ENCODE measurements at regions not wholly inside any gene's neighbourhood (a gene's known extent, or its start where the extent isn't known, plus 50 kb on each side); places are given as distances from the start of the nearest gene placed in this dataset.

DNA sequence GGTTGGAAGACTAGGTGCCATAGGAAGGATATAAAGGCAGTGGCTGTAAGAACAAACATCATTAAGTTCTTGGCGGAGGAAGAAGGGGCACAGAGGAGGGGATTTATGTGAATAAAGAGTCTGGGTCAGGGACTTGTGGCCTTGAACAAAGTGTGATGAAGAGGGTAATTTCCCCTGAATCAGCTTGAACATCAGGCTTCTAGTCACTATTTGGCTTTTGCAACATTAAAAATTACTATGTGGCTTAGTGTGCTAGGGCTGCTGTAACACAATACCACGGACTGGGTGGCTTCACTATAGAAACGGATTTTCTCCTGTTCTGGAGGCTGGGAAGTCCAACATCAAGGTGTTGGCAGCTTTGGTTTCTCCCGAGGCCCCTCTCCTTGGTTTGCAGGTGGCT is 70.5 kb upstream of the CNIH3 start:
- ChIA-PET RAD21 (ENCODE audit: unreplicated experiment) (no interaction called here), SMC1A (ENCODE audit: uncharacterized antibody, unreplicated experiment) (interaction anchor here (0.9 to 2.0 kb wide), 4 partner anchors 11 to 32 kb away, joined by 3 to 6 read pairs (median 3); no protein-coding TSS in a partner anchor), CTCF (interaction anchor here (0.9 to 1.8 kb wide), 2 partner anchors 28 to 306 kb away, joined by 3 to 4 read pairs; no protein-coding TSS in a partner anchor), POLR2A (interaction anchor here (0.6 kb wide), 1 partner anchor 10 kb away, joined by 3 read pairs; no protein-coding TSS in a partner anchor)
- TF ChIP-seq, protein P1, sequence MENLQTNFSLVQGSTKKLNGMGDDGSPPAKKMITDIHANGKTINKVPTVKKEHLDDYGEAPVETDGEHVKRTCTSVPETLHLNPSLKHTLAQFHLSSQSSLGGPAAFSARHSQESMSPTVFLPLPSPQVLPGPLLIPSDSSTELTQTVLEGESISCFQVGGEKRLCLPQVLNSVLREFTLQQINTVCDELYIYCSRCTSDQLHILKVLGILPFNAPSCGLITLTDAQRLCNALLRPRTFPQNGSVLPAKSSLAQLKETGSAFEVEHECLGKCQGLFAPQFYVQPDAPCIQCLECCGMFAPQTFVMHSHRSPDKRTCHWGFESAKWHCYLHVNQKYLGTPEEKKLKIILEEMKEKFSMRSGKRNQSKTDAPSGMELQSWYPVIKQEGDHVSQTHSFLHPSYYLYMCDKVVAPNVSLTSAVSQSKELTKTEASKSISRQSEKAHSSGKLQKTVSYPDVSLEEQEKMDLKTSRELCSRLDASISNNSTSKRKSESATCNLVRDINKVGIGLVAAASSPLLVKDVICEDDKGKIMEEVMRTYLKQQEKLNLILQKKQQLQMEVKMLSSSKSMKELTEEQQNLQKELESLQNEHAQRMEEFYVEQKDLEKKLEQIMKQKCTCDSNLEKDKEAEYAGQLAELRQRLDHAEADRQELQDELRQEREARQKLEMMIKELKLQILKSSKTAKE (IDR thresholded peaks at IDR 0.05; ENCODE audit: low read depth, poor library complexity, severe bottlenecking) = no peak
- no peak for TF ChIP-seq DPF2 (IDR thresholded peaks at IDR 0.05)
- no peak for TF ChIP-seq CBFB (IDR thresholded peaks at IDR 0.05; ENCODE audit: low read depth)
- TF ChIP-seq ESRRA (IDR thresholded peaks at IDR 0.05; ENCODE audit: low read length) = no peak
- no peak for TF ChIP-seq NFXL1 (IDR thresholded peaks at IDR 0.05; ENCODE audit: borderline replicate concordance)
- TF ChIP-seq, protein P2, sequence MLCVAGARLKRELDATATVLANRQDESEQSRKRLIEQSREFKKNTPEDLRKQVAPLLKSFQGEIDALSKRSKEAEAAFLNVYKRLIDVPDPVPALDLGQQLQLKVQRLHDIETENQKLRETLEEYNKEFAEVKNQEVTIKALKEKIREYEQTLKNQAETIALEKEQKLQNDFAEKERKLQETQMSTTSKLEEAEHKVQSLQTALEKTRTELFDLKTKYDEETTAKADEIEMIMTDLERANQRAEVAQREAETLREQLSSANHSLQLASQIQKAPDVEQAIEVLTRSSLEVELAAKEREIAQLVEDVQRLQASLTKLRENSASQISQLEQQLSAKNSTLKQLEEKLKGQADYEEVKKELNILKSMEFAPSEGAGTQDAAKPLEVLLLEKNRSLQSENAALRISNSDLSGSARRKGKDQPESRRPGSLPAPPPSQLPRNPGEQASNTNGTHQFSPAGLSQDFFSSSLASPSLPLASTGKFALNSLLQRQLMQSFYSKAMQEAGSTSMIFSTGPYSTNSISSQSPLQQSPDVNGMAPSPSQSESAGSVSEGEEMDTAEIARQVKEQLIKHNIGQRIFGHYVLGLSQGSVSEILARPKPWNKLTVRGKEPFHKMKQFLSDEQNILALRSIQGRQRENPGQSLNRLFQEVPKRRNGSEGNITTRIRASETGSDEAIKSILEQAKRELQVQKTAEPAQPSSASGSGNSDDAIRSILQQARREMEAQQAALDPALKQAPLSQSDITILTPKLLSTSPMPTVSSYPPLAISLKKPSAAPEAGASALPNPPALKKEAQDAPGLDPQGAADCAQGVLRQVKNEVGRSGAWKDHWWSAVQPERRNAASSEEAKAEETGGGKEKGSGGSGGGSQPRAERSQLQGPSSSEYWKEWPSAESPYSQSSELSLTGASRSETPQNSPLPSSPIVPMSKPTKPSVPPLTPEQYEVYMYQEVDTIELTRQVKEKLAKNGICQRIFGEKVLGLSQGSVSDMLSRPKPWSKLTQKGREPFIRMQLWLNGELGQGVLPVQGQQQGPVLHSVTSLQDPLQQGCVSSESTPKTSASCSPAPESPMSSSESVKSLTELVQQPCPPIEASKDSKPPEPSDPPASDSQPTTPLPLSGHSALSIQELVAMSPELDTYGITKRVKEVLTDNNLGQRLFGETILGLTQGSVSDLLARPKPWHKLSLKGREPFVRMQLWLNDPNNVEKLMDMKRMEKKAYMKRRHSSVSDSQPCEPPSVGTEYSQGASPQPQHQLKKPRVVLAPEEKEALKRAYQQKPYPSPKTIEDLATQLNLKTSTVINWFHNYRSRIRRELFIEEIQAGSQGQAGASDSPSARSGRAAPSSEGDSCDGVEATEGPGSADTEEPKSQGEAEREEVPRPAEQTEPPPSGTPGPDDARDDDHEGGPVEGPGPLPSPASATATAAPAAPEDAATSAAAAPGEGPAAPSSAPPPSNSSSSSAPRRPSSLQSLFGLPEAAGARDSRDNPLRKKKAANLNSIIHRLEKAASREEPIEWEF (IDR thresholded peaks at IDR 0.05; ENCODE audit: insufficient replicate concordance, low read depth, low read length) = no peak
- TF ChIP-seq SP1 (IDR thresholded peaks at IDR 0.05; ENCODE audit: low read depth, low read length) = no peak
- no peak for TF ChIP-seq RFX5 (IDR thresholded peaks at IDR 0.05; ENCODE audit: low read depth, low read length)
- no peak for TF ChIP-seq BACH1 (IDR thresholded peaks at IDR 0.05; ENCODE audit: borderline replicate concordance)
- TF ChIP-seq, protein P3, sequence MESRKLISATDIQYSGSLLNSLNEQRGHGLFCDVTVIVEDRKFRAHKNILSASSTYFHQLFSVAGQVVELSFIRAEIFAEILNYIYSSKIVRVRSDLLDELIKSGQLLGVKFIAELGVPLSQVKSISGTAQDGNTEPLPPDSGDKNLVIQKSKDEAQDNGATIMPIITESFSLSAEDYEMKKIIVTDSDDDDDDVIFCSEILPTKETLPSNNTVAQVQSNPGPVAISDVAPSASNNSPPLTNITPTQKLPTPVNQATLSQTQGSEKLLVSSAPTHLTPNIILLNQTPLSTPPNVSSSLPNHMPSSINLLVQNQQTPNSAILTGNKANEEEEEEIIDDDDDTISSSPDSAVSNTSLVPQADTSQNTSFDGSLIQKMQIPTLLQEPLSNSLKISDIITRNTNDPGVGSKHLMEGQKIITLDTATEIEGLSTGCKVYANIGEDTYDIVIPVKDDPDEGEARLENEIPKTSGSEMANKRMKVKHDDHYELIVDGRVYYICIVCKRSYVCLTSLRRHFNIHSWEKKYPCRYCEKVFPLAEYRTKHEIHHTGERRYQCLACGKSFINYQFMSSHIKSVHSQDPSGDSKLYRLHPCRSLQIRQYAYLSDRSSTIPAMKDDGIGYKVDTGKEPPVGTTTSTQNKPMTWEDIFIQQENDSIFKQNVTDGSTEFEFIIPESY (IDR thresholded peaks at IDR 0.05) = no peak
- Histone ChIP-seq H3K4me2 (ENCODE audit: control insufficient read depth, insufficient read depth) (no peak overlapping the region), H2AFZ (ENCODE audit: control insufficient read depth, low read depth, low read length) (no peak overlapping the region), H3K4me1 (ENCODE audit: control insufficient read depth, insufficient read depth, low read length) (no peaks in the 10 kb centered on the region), H3K27ac (ENCODE audit: control insufficient read depth, insufficient read depth) (no peak overlapping the region), H3K79me2 (ENCODE audit: control insufficient read depth, insufficient read depth, low read length) (no peaks in the 10 kb centered on the region), H4K20me1 (ENCODE audit: control insufficient read depth, insufficient read depth) (no peaks in the 10 kb centered on the region), H3K27me3 (replicated peaks in 1 of 2; ENCODE audit: control insufficient read depth in 2 of 2, insufficient read depth in 2 of 2, low read length in 1 of 2) (peaks cover 0 to 3% of the 10 kb centered on the region in 2 experiments; a peak in 3 of 4 replicates), H3K9me3 (replicated peaks; ENCODE audit: control insufficient read depth, insufficient read depth, low read length) (no peaks in the 10 kb centered on the region), H3K9ac (ENCODE audit: control insufficient read depth, insufficient read depth, low read length) (no peak overlapping the region), H3K36me3 (ENCODE audit: control insufficient read depth in 2 of 2, insufficient read depth in 2 of 2, low read length in 1 of 2) (no peaks in the 10 kb centered on the region), H3K4me3 (no peak overlapping the region)
- ATAC-seq = no peak
- no peak for FAIRE-seq
- DNase-seq (ENCODE audit: low read depth, low spot score) = no peak
- 31% methylated on average over 4 of the region's 4 CpGs for WGBS (ENCODE audit: insufficient coverage, insufficient replicate concordance, low lambda C conversion rate, missing lambda C conversion rate)
- intact Hi-C loops (cut with micrococcal nuclease; ENCODE audit: unreplicated experiment) (no loop called here), in situ Hi-C loops (cut with MboI) (no loop called here)
- BruUV-seq (replicated peaks) = no TSS peak

Data from GM12878 (cell line).